T-helper 1 cell treated with Interleukin-12 subunit alpha and Interleukin-12 subunit beta and Interleukin-4 antibody, amounts not matched to agents 30 ng/mL and 1 ng/mL, for 36 hours (primary cell): ENCODE measurements at regions not wholly inside any gene's neighbourhood (a gene's known extent, or its start where the extent isn't known, plus 50 kb on each side); places are given as distances from the start of the nearest gene placed in this dataset.
"Not testable (repeated sequence)": the region's sequence is repeated elsewhere in the genome, so short reads cannot be mapped to it uniquely, and the experiment has no call there.

ENCODE experiments used
- intact Hi-C: fragments of 100-400 bp; cut with micrococcal nuclease; formaldehyde crosslinking; loops from one replicate; pipeline ENCODE4 v1.15.1; 2024

GRCh38 chr2:41145066-41145465 lies 693.2 kb upstream of the SLC8A1 start:
- intact Hi-C loops, result no loop called here

- intact Hi-C loops, result no loop called here
Observed at GRCh38 chr2:41149054-41149453, 697.2 kb upstream of the SLC8A1 start.

GRCh38 chr2:41151746-41152145 lies 699.9 kb upstream of the SLC8A1 start:
- intact Hi-C loops, result no loop called here

GRCh38 chr2:41152318-41152717 lies 700.4 kb upstream of the SLC8A1 start:
- intact Hi-C loops, result no loop called here

GRCh38 chr2:41160439-41160838 lies 708.5 kb upstream of the SLC8A1 start:
- intact Hi-C loops, result no loop called here

GRCh38 chr2:41167014-41167413 lies 715.1 kb upstream of the SLC8A1 start:
- intact Hi-C loops, result no loop called here

- intact Hi-C loops, result no loop called here
Observed at GRCh38 chr2:41169744-41170143, 717.9 kb upstream of the SLC8A1 start.

- intact Hi-C loops, result no loop called here
Observed at GRCh38 chr2:41170589-41170988, 718.7 kb upstream of the SLC8A1 start.

- intact Hi-C loops, result no loop called here
Observed at GRCh38 chr2:41180387-41180786, 728.5 kb upstream of the SLC8A1 start.

GRCh38 chr2:41182961-41183360 lies 731.1 kb upstream of the SLC8A1 start:
- intact Hi-C loops, result no loop called here

- intact Hi-C loops, result no loop called here
Observed at GRCh38 chr2:41187376-41188122, 735.7 kb upstream of the SLC8A1 start.

GRCh38 chr2:41194230-41194629 lies 742.3 kb upstream of the SLC8A1 start:
- intact Hi-C loops, result no loop called here

GRCh38 chr2:41197781-41198180 lies 745.9 kb upstream of the SLC8A1 start:
- intact Hi-C loops, result no loop called here

GRCh38 chr2:41199334-41199733 lies 747.4 kb upstream of the SLC8A1 start:
- intact Hi-C loops, result no loop called here

GRCh38 chr2:41204315-41204714 lies 752.4 kb upstream of the SLC8A1 start:
- intact Hi-C loops, result no loop called here

GRCh38 chr2:41206004-41206403 lies 754.1 kb upstream of the SLC8A1 start:
- intact Hi-C loops, result no loop called here

- intact Hi-C loops, result no loop called here
Observed at GRCh38 chr2:41207578-41207977, 755.7 kb upstream of the SLC8A1 start.

GRCh38 chr2:41210030-41210429 lies 758.1 kb upstream of the SLC8A1 start:
- intact Hi-C loops, result not testable (repeated sequence)

- intact Hi-C loops, result no loop called here
Observed at GRCh38 chr2:41216978-41217377, 765.1 kb upstream of the SLC8A1 start.

- intact Hi-C loops, result no loop called here
Observed at GRCh38 chr2:41222593-41222992, 770.7 kb upstream of the SLC8A1 start.

GRCh38 chr2:41234093-41234492 lies 782.2 kb upstream of the SLC8A1 start:
- intact Hi-C loops, result no loop called here

GRCh38 chr2:41241325-41242000 lies 789.6 kb upstream of the SLC8A1 start:
- intact Hi-C loops, result no loop called here

- intact Hi-C loops, result no loop called here
Observed at GRCh38 chr2:41242001-41242331, 790.1 kb upstream of the SLC8A1 start.
